IPS-15b (cell line): ENCODE measurements at regions not wholly inside any gene's neighbourhood (a gene's known extent, or its start where the extent isn't known, plus 50 kb on each side); places are given as distances from the start of the nearest gene placed in this dataset.
A peak's percentile ranks its signal among the peaks of the same experiment; 100 is the strongest.

Experiments used
- H3K27me3 ChIP-seq: one replicate; pipeline ENCODE4 v1.6.1; 2013; ENCODE audit warnings: low read length; ENCODE audit not compliant: control insufficient read depth, insufficient read depth
- H3K36me3 ChIP-seq: one replicate; pipeline ENCODE4 v1.6.1; 2013; ENCODE audit warnings: low read length; ENCODE audit not compliant: control insufficient read depth, insufficient read depth
- H3K4me1 ChIP-seq: one replicate; pipeline ENCODE4 v1.6.1; 2013; ENCODE audit warnings: mild to moderate bottlenecking, low read length; ENCODE audit not compliant: control insufficient read depth, insufficient read depth
- H3K4me3 ChIP-seq: one replicate; pipeline ENCODE4 v1.5.1; 2013; ENCODE audit warnings: low read depth, low read length
- H3K9ac ChIP-seq: one replicate; pipeline ENCODE4 v1.6.1; 2013; ENCODE audit warnings: low read depth, mild to moderate bottlenecking, low read length
- H3K9me3 ChIP-seq: one replicate; pipeline ENCODE4 v1.6.1; 2013; ENCODE audit warnings: mild to moderate bottlenecking, low read length; ENCODE audit not compliant: control insufficient read depth, insufficient read depth

DNA sequence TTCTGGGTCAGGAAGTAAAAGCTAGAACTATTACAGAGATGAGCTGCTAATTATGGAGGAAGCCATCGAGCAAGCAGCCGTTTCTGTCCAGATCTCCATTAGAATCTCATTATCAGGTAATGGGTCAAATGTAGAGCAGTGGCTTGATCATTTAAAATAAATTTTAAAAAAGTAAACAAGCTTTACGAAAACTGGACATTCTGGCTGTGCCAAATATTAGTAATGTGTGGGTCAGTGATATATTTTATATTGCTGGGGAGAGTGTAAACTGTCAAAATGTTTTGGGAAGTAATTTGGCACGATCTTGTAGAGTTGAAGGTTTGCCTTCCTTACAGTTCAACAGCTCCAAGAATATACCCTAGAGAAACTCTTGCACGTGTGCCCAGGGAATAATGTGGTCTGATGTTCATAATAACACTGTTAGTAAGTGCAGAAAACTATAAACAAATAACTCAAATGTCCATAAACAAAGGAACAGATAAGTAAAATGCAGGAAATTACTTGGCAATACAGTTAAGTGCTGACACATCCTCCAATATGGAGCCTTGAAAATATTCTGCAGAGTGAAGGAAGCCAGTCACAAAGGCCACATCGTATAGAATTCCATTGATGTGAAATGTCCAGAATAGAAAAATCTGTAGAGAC, 127.2 kb upstream of the UBL3 start:
- H3K9ac ChIP-seq, result no peak overlapping the region
- H3K36me3 ChIP-seq, result no peaks in the 10 kb centered on the region
- H3K4me3 ChIP-seq, result no peak overlapping the region
- H3K27me3 ChIP-seq, result no peaks in the 10 kb centered on the region
- peaks cover 6% of the 10 kb centered on the region for H3K9me3 ChIP-seq
- no peaks in the 10 kb centered on the region for H3K4me1 ChIP-seq

DNA sequence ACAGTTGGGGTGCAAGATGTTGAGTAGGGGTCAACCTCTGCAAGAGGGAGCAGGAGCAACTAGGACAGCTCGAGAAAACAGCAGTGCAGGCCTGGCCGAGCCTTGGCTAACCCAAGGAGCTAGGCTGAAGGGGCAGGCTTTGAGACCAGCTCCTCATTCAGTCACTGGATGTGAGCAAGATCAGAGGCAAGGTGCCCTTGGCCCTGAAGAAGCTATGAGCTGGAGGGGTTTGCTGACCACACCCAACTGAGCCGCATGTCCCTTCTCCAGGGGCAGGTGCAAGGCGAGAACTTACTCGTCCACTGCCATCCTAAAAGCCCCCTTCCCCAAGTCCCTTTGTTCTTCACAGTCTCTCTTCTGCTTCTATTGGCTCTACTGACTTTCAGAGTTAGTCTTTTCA, 126.1 kb upstream of the UBL3 start:
- H3K36me3 ChIP-seq, result no peaks in the 10 kb centered on the region
- H3K9ac ChIP-seq, result no peak overlapping the region
- H3K4me1 ChIP-seq, result no peaks in the 10 kb centered on the region
- no peaks in the 10 kb centered on the region for H3K27me3 ChIP-seq
- peaks cover 6% of the 10 kb centered on the region for H3K9me3 ChIP-seq
- no peak overlapping the region for H3K4me3 ChIP-seq

DNA sequence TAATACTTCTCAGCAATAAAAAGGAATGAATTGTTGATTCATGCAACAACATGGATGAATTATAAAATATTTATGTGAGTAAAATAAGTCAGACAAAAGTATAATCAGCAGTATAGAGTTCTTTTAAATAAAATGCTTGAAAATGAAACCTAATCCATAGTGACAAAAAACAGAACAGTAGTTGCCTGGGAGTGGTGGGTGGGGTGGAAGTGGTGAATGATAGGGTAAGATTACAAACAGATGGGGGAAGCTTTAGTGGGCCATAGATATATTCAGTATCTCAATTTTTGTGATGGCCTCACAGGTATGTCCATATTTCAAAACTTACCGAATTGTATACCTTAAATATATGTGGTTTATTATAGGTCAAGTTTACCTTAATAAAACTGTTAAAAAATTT, 124.9 kb upstream of the UBL3 start:
- no peaks in the 10 kb centered on the region for H3K27me3 ChIP-seq
- no peak overlapping the region for H3K4me3 ChIP-seq
- H3K9ac ChIP-seq, result no peak overlapping the region
- no peaks in the 10 kb centered on the region for H3K4me1 ChIP-seq
- H3K9me3 ChIP-seq, result no peaks in the 10 kb centered on the region
- H3K36me3 ChIP-seq, result no peaks in the 10 kb centered on the region

DNA sequence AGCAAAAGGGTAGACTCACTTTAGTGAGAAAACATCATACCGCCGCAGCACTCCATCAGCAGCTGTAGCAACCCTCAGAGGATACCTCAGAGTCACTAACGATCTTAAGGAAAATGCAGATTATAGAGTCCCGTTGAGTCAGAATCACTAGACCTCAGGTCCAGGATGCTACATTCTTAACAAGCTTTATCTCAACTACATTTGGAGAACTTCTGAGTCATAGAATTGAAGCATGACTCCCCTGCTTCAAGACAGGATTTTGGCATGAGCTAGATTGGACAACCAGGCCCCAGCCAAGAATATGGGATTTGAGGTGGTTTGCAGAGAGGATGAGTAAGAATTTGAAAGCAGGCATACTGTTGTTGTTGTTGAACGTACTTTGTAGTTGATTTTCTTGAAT, 118.9 kb upstream of the UBL3 start:
- Histone ChIP-seq H3K9me3 (peaks cover 3% of the 10 kb centered on the region), H3K4me1 (peaks cover 5% of the 10 kb centered on the region), H3K27me3 (no peaks in the 10 kb centered on the region), H3K36me3 (no peaks in the 10 kb centered on the region), H3K9ac (no peak overlapping the region), H3K4me3 (no peak overlapping the region)

DNA sequence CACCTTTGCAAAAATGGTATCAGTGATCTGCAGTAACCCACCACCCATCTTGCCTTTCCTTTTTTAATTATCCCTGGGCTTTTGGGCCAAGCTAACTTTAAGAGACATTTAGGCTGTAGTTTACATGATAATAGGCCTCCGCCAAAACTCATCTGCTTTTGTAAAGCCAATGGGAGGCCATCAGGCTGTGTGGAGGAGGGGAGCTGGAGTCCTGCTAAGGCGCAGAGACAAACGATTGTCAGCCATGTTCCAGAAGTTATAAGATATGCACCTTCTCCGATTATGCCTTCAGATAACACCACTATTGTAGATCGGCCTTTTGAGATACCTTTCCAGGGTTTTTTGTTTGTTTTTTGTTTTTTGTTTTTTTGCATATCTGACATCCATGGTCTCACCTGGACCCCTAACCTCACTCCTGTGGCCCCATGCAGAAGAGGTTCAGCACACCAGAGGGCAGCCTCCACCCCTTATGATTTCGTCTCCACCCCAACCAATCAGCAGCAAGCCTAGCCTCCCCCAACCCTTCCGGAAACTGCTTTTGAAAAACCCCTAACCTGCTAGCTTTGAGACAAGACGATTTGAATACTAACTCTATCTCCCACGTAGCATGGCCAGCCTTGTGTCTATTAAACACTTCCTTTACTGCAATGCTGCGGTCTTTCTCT, 113.9 kb upstream of the UBL3 start:
- Histone ChIP-seq H3K9me3 (peaks cover 3% of the 10 kb centered on the region), H3K9ac (no peak overlapping the region), H3K4me1 (peaks cover 13% of the 10 kb centered on the region), H3K36me3 (no peaks in the 10 kb centered on the region), H3K4me3 (peak overlapping the region; percentile 27), H3K27me3 (peaks cover 2% of the 10 kb centered on the region)

DNA sequence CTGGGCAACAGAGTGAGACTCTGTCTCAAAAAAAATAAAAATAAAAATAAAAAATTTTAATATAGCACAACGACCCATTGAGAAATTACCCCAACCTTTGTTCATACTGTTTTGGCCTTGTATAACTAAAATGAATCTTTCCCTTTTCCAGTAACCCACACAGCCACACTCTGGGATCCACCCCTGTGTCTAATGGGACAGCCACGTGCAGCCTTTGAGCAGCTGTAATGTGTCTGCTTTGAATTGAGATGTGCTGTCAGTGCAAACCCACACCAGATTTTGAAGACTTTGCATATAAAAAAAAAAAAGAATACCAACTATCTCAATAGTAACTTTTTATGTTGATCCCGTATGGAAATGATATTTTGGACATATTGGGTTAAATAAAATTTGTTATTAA, 112.7 kb upstream of the UBL3 start:
- H3K36me3 ChIP-seq, result no peaks in the 10 kb centered on the region
- H3K9ac ChIP-seq, result no peak overlapping the region

DNA sequence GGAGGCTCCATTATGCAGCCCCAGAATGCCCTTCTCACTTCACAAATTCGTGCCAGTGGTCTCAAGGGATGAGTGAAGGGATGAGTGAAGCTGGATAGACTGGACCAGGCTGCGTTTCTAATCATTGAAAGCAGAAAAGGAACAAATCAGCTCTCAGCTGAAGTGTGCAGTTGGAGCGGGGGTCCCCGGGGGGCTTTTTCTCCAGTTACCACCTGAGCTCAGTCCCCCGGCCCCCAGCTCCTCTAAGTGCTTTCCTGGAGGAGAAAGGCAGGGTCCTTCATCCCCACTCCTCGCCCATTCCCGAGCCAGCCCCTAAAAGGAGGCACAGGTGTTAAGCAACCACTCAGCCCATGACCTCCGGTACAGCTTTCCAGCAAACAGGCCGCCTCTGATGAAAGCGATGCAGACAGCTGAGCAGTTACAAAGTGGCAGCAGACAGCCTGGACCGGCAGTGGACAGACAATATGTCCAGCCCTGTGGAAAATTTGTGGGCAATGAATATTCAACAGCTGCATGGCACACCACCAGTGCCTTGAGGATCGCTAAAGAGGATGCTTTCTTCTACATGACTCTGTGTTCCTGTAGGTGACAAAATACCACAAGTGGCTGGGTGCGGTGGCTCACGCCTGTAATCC, 110.7 kb upstream of the UBL3 start:
- no peak overlapping the region for H3K4me3 ChIP-seq
- H3K27me3 ChIP-seq, result peaks cover 2% of the 10 kb centered on the region
- H3K9me3 ChIP-seq, result no peaks in the 10 kb centered on the region
- H3K4me1 ChIP-seq, result peaks cover 25% of the 10 kb centered on the region
- H3K36me3 ChIP-seq, result no peaks in the 10 kb centered on the region
- no peak overlapping the region for H3K9ac ChIP-seq

More for the DNA sequence above, 112.7 kb upstream of the UBL3 start:
- H3K27me3 ChIP-seq, result peaks cover 2% of the 10 kb centered on the region
- H3K9me3 ChIP-seq, result peaks cover 3% of the 10 kb centered on the region
- peaks cover 16% of the 10 kb centered on the region for H3K4me1 ChIP-seq
- H3K4me3 ChIP-seq, result no peak overlapping the region

DNA sequence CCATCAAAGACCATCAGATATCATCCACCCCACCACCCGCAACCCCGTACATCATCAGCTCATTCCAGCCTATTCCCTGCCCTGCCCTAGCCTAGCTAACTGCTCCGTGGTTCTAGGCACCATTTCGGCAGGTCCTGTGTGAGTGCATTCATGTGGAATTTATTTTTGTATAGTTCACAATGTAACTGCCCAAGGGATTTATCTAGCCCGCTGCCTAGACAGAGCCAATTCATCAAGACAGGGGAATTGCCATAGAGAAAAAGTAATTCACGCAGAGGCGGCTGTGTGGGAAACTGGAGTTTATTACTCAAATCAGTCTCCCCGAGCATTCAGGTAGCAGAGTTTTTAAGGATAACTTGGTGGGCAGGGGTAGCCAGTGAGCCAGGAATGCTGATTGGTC, 109.2 kb upstream of the UBL3 start:
- Histone ChIP-seq H3K4me1 (peaks cover 21% of the 10 kb centered on the region), H3K9me3 (no peaks in the 10 kb centered on the region), H3K27me3 (peaks cover 2% of the 10 kb centered on the region), H3K4me3 (no peak overlapping the region), H3K9ac (no peak overlapping the region), H3K36me3 (no peaks in the 10 kb centered on the region)

DNA sequence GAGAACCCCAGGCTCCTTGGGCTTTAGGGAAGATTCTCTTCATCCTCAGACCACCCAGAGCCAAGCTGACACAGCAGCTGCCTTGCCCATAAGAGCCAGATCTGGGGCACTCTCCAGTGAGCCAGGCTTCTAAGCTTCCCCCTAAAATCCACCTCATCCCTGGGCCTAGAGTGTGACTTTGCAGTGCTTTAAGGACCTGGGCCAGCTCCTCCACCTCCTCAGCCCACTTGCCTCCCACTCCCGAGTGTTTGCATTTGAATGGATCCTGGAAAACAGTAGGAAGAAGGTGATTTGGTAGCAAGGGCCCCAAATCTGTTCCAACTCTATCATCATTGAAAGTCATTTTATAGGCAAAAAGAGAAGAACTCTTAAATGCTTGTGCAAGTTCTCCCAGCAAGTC, 108.7 kb upstream of the UBL3 start:
- H3K9ac ChIP-seq, result no peak overlapping the region
- H3K9me3 ChIP-seq, result no peaks in the 10 kb centered on the region
- no peaks in the 10 kb centered on the region for H3K36me3 ChIP-seq
- peaks cover 2% of the 10 kb centered on the region for H3K27me3 ChIP-seq
- peaks cover 20% of the 10 kb centered on the region for H3K4me1 ChIP-seq
- no peak overlapping the region for H3K4me3 ChIP-seq

DNA sequence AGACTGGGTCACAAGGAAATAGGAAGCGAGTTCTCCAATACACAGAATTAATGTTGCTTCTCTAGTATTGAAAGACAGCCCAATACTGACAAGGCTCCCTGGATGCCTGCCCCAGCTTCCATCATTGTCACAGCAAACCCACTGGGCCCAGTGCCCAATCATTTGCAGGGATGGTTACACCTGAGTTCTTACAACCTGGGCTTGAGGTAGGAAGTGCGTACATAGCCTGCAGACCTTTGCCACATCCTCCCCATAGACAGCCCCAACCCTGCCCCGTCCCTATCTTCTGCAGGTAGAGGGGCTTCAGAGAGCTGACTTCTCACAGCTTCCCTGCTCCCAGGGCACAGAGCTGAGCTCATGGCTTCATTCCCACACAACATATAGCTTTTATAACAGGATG, 108.1 kb upstream of the UBL3 start:
- Histone ChIP-seq H3K9me3 (no peaks in the 10 kb centered on the region), H3K4me3 (no peak overlapping the region), H3K9ac (no peak overlapping the region), H3K4me1 (peaks cover 14% of the 10 kb centered on the region), H3K27me3 (peaks cover 2% of the 10 kb centered on the region), H3K36me3 (no peaks in the 10 kb centered on the region)

DNA sequence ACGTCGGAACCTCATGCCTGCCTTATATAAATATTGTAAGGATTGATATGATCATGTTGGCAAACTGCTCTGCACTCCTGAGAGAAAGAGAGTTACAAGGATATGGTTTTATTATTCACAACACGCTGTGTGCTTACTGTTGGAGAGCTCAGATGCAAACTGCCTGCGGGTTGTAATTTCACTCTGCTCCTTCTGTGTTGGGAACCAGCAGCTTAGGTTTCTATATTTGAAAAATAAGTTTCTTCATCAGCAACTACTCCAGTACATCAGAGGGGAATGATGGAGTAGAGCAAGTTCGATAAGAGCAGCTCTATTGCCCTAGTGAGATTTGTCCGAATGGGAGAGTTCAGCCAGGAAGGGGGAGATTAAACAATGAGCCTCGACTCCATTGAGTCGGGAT, 106.9 kb upstream of the UBL3 start:
- Histone ChIP-seq H3K4me3 (no peak overlapping the region), H3K9me3 (no peaks in the 10 kb centered on the region), H3K4me1 (peaks cover 13% of the 10 kb centered on the region), H3K27me3 (peaks cover 2% of the 10 kb centered on the region), H3K9ac (no peak overlapping the region), H3K36me3 (no peaks in the 10 kb centered on the region)

DNA sequence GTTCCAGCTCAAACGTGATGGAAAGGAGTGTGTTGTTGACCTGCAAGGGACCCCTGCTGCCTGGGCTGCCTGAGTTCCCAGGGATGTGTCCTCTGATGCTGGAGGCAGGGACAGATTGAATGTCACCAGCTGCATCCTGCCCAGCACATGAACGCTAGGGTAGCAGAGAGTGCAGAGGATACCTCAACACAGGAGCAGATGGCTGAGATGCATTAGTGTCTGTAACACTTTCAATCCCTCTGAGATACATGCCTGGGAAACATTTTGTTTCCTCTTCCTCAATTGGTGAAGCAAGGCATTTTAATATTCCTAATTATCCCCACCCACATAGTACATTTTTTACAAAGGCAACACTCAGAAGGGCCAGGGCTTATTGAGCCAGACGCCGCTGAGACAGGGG, 106.4 kb upstream of the UBL3 start:
- no peaks in the 10 kb centered on the region for H3K36me3 ChIP-seq
- no peak overlapping the region for H3K4me3 ChIP-seq
- peaks cover 2% of the 10 kb centered on the region for H3K27me3 ChIP-seq
- no peaks in the 10 kb centered on the region for H3K9me3 ChIP-seq
- H3K4me1 ChIP-seq, result peaks cover 13% of the 10 kb centered on the region
- no peak overlapping the region for H3K9ac ChIP-seq
